Epidermal melanocyte (primary cell): ENCODE measurements at regions not wholly inside any gene's neighbourhood (a gene's known extent, or its start where the extent isn't known, plus 50 kb on each side); places are given as distances from the start of the nearest gene placed in this dataset.

Source experiments
- DNase-seq: peaks from one replicate; pipeline ENCODE4 v3.0.0; 2011; ENCODE audit warnings: low spot score; ENCODE audit not compliant: insufficient read length

DNA sequence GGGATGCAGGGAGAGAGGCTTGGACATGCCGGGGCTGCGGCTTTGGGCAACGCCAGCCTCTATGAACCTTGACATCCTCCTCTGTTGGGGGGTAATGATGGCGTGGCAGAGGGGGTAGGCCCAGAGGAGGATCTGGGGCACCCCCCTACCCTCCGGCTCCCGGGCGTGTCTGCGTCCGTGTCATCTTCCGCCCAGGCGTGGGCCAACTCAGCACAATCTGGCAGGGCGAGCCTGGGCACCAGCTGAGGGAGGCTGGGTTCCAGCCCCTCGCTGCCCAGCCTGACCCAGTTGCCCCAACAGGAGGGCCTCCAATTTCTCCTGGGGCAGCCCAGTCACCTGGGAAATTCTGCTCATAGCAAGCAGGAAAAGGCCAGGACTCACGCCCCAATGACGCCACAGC, 62.9 kb upstream of the IL17B start:
- no peak for DNase-seq

DNA sequence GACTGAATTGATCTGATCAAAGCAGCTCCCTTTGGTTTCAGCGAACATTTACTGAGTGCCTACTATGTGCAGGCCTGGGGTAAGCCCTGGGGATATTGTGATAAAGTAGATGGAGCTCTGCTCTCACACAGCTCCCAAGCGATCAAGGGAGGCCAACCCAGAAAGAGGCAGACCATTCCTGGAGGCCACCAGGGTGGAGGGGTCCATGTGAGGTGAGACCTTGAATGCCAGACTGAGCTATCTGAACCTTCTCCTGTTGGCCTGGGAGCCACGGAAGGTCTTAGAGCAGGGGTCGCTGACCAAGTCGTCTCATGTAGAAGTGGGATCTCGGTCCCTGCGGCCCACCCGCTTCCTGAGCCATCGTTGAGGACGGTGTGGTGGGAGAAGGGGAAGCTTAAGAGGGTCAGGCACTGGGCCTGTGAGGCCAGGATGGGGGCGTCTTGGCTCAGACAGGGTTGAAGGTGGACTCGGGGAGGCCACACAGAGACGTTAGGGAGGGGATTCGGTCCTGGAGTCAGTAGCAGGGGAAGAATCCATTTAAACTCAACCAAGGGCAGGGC, 62.2 kb upstream of the IL17B start:
- peak; percentile 3 for DNase-seq

GRCh38 chr5:149439899-149440542, 60.9 kb upstream of the IL17B start:
- DNase-seq, result peak; percentile 14

GRCh38 chr5:149438711-149439132, 59.6 kb upstream of the IL17B start:
- DNase-seq, result no peak

DNA sequence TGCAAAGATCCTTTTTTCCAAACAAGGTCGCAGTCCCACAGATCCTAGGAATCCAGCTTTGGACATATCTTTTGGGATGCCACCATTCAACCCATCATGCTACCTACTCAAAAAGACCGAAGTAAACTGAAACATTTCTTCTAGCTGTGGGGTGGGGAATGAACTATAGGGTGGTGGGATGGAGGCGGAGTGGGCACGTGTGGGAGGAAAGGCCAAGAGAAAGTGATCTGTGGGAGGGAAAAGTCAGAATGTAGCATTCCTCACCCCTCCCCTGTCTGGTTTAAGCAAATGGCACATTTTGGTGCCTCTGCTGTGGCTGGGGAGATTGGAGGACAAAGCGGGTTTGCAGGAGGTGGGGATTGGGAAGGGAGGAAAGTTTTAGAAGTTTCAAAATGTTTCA, 59.2 kb upstream of the IL17B start:
- no peak for DNase-seq

DNA sequence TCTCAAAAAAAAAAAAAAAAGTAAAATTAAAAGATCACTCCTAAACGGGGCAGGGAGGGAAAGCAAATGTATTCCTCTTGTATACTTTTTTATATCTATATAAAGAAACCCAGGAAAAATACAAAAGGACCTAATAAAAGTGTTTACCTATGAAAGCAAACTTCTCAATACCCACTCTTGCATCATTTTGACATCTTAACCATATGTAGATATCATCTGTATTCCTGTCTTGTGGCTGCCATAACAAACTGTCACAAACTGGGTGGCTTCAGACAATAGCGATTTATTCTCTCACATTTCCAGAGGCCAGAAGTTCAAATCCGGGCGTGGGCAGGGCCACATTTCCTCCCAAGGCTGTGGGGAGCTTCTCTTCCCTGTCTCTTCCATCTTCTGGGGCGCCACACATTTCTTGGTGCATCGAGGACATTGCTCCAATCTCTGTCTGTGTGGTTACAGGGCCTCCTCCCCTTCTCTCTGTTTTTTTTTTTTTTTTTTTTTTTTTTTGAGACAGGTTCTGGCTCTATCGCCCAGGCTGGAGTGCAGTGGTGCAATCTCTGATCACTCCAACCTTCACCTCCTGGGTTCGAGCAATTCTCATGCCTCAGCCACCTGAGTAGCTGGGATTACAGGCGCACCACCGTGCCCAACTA, 58.4 kb upstream of the IL17B start:
- no peak for DNase-seq

DNA sequence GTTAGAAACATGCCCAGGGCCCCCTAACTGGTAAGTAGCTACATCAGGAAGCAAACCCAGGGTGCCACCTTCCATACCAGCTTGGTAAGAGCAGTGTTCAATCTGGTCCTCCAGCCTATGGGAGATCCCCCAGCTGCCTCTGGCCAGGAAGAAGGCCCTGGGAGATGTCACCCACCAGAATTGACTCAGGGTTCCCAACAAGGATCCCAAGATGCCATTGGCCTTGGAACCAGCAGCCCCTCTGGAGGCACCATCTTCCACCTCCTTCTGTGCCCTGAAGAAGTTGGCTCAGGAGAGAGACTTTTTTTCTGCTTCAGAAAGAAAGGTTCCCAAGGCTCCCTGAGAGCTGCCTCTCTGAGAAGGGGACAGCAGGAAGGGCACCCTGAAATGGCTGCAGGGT, 56.6 kb upstream of the IL17B start:
- DNase-seq, result no peak

GRCh38 chr5:149435015-149435376, 55.9 kb upstream of the IL17B start:
- DNase-seq, result no peak

- DNase-seq, result peak; percentile 88
These were observed 55.3 kb upstream of the IL17B start for GRCh38 chr5:149434162-149435014.

GRCh38 chr5:149433524-149434131, 54.5 kb upstream of the IL17B start:
- no peak for DNase-seq

- DNase-seq, result no peak
These were observed 53.9 kb upstream of the IL17B start for GRCh38 chr5:149432911-149433401.

DNA sequence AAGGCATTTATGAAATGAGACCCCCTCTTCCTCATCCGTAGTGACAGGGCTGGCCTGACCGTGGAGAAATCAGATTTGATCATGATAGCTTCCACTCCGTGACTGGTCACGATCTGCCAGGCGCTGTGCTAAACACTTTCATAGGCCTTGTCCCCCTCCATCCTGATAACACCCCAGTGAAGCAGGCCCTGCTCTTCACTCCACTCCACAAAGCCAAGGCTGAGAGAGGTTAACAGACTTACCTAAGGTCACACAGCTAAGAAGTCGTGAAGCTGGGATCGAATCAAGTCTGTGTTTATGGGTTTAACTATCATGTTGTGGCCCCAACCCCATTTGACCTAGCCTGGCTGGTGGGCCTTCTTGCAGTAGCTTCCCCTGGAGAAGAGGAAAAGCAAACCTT, 53.3 kb upstream of the IL17B start:
- no peak for DNase-seq

GRCh38 chr5:149429839-149430721, 51.0 kb upstream of the IL17B start:
- no peak for DNase-seq
